HG03280 (cell line): ENCODE measurements at regions not wholly inside any gene's neighbourhood (a gene's known extent, or its start where the extent isn't known, plus 50 kb on each side); places are given as distances from the start of the nearest gene placed in this dataset.
"Not testable (repeated sequence)": the region's sequence is repeated elsewhere in the genome, so short reads cannot be mapped to it uniquely, and the experiment has no call there.

Source experiments
- ATAC-seq: cut with Tn5 transposase; IDR thresholded peaks from one replicate; pipeline ENCODE4 v1.9.1; 2021; ENCODE audit warnings: mild to moderate bottlenecking, moderate library complexity; ENCODE audit not compliant: unreplicated experiment

- no peak for ATAC-seq
Measured at GRCh38 chr13:90321281-90321931, 1026.1 kb upstream of the MIR17HG start.

- no peak for ATAC-seq
Measured at GRCh38 chr13:90329641-90330040, 1017.8 kb upstream of the MIR17HG start.

- ATAC-seq: no peak
Measured at GRCh38 chr13:90331974-90332373, 1015.5 kb upstream of the MIR17HG start.

- ATAC-seq: no peak
Measured at GRCh38 chr13:90336507-90336906, 1011.0 kb upstream of the MIR17HG start.

- not testable (repeated sequence) for ATAC-seq
Measured at GRCh38 chr13:90341348-90341747, 1006.1 kb upstream of the MIR17HG start.

GRCh38 chr13:90348477-90349136, 998.9 kb upstream of the MIR17HG start:
- not testable (repeated sequence) for ATAC-seq

- no peak for ATAC-seq
Measured at GRCh38 chr13:90352763-90353162, 994.7 kb upstream of the MIR17HG start.

GRCh38 chr13:90355162-90355751, 992.2 kb upstream of the MIR17HG start:
- ATAC-seq: no peak

GRCh38 chr13:90360785-90361184, 986.7 kb upstream of the MIR17HG start:
- no peak for ATAC-seq

GRCh38 chr13:90362707-90363106, 984.8 kb upstream of the MIR17HG start:
- no peak for ATAC-seq

- no peak for ATAC-seq
Measured at GRCh38 chr13:90365130-90365529, 982.4 kb upstream of the MIR17HG start.

GRCh38 chr13:90374168-90374567, 973.3 kb upstream of the MIR17HG start:
- no peak for ATAC-seq

- ATAC-seq: no peak
Measured at GRCh38 chr13:90375851-90376250, 971.6 kb upstream of the MIR17HG start.

- no peak for ATAC-seq
Measured at GRCh38 chr13:90382425-90382824, 965.1 kb upstream of the MIR17HG start.

GRCh38 chr13:90385781-90386489, 961.6 kb upstream of the MIR17HG start:
- no peak for ATAC-seq

GRCh38 chr13:90388887-90389452, 958.5 kb upstream of the MIR17HG start:
- ATAC-seq: no peak

GRCh38 chr13:90389537-90389936, 958.0 kb upstream of the MIR17HG start:
- no peak for ATAC-seq

GRCh38 chr13:90393408-90393807, 954.1 kb upstream of the MIR17HG start:
- no peak for ATAC-seq

- no peak for ATAC-seq
Measured at GRCh38 chr13:90395348-90395747, 952.1 kb upstream of the MIR17HG start.

- no peak for ATAC-seq
Measured at GRCh38 chr13:90395846-90396245, 951.6 kb upstream of the MIR17HG start.

- no peak for ATAC-seq
Measured at GRCh38 chr13:90396266-90396665, 951.2 kb upstream of the MIR17HG start.
